ENCODE measurements at regions not wholly inside any gene's neighbourhood (a gene's known extent, or its start where the extent isn't known, plus 50 kb on each side); places are given as distances from the start of the nearest gene placed in this dataset.

DNA sequence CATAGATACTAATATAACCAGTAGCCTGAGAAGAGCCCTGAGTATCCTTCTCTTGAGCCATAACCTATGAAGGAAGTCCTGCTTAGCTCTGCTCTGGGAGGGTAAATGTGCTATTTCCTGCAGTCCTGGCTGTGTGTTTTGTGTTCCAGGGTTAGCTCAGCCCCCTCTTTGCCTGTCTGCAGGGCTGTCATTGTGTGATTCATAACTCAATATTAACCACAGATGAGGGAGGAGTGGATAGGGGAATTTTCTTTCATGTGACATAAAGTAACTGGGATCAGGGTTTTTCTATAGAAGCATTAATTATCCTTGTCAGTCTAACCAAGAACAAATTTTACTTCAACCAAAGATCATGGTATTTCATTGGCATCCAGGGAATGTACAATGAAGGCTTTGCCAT, 183.3 kb upstream of the ZBTB20 start:
- no peaks in the 10 kb centered on the region for H3K36me3 ChIP-seq (ENCODE audit: control insufficient read depth in 2 of 2, insufficient read depth in 2 of 2, low read length in 1 of 2)
- in situ Hi-C loops (cut with MboI) (no loop called here), intact Hi-C loops (cut with micrococcal nuclease; ENCODE audit: unreplicated experiment) (no loop called here)
- no peak for DNase-seq (ENCODE audit: low read depth, low spot score)
- POLR2A ChIA-PET, result no interaction called here
- SMC1A ChIA-PET (ENCODE audit: uncharacterized antibody, unreplicated experiment), result no interaction called here
- RAD21 ChIA-PET (ENCODE audit: unreplicated experiment), result no interaction called here
- BruUV-seq (replicated peaks), result no TSS peak
- H2AFZ ChIP-seq (ENCODE audit: control insufficient read depth, low read depth, low read length), result no peak overlapping the region
- no peak for ATAC-seq
- TF ChIP-seq MYB (IDR thresholded peaks at IDR 0.05; ENCODE audit: borderline replicate concordance, low read depth, low read length) (no peak), MEF2A (IDR thresholded peaks at IDR 0.05; ENCODE audit: insufficient read depth, low read depth, low read length) (no peak), CHD4 (IDR thresholded peaks at IDR 0.05) (no peak), KLF5 (IDR thresholded peaks at IDR 0.05; ENCODE audit: partially characterized antibody) (no peak), SIN3A (IDR thresholded peaks at IDR 0.05; ENCODE audit: low read depth, low read length) (no peak), SMAD1 (IDR thresholded peaks at IDR 0.05; ENCODE audit: low read depth, partially characterized antibody) (no peak), ZNF24 (IDR thresholded peaks at IDR 0.05) (no peak), TCF3 (IDR thresholded peaks at IDR 0.05; ENCODE audit: borderline replicate concordance, insufficient read depth, low read depth, low read length) (no peak), NR2C2 (IDR thresholded peaks at IDR 0.05; ENCODE audit: borderline replicate concordance, control insufficient read depth, insufficient read length, low read depth) (no peak), KDM1A (IDR thresholded peaks at IDR 0.05; ENCODE audit: borderline replicate concordance) (no peak), ZNF207 (IDR thresholded peaks at IDR 0.05; ENCODE audit: borderline replicate concordance) (no peak), JUND (IDR thresholded peaks at IDR 0.05; ENCODE audit: low read depth, low read length) (no peak), MEF2B (IDR thresholded peaks at IDR 0.05; ENCODE audit: partially characterized antibody, poor library complexity, severe bottlenecking) (no peak), BMI1 (IDR thresholded peaks at IDR 0.05; ENCODE audit: borderline replicate concordance) (no peak)
- TF ChIP-seq, protein P1, sequence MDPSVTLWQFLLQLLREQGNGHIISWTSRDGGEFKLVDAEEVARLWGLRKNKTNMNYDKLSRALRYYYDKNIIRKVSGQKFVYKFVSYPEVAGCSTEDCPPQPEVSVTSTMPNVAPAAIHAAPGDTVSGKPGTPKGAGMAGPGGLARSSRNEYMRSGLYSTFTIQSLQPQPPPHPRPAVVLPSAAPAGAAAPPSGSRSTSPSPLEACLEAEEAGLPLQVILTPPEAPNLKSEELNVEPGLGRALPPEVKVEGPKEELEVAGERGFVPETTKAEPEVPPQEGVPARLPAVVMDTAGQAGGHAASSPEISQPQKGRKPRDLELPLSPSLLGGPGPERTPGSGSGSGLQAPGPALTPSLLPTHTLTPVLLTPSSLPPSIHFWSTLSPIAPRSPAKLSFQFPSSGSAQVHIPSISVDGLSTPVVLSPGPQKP (IDR thresholded peaks at IDR 0.05; ENCODE audit: low read depth, low read length), result no peak
- no peak overlapping the region for H3K4me2 ChIP-seq (ENCODE audit: control insufficient read depth, insufficient read depth)
- FAIRE-seq, result no peak
- H3K27ac ChIP-seq (ENCODE audit: control insufficient read depth, insufficient read depth), result no peak overlapping the region
- H3K4me3 ChIP-seq, result no peak overlapping the region
- no peaks in the 10 kb centered on the region for H3K4me1 ChIP-seq (ENCODE audit: control insufficient read depth, insufficient read depth, low read length)
- H3K9me3 ChIP-seq (replicated peaks; ENCODE audit: control insufficient read depth, insufficient read depth, low read length), result no peaks in the 10 kb centered on the region
- H3K27me3 ChIP-seq (replicated peaks in 1 of 2; ENCODE audit: control insufficient read depth in 2 of 2, insufficient read depth in 2 of 2, low read length in 1 of 2), result no peaks in the 10 kb centered on the region
- CTCF ChIA-PET, result no interaction called here
- H4K20me1 ChIP-seq (ENCODE audit: control insufficient read depth, insufficient read depth), result no peaks in the 10 kb centered on the region
- H3K9ac ChIP-seq (ENCODE audit: control insufficient read depth, insufficient read depth, low read length), result no peak overlapping the region
- H3K79me2 ChIP-seq (ENCODE audit: control insufficient read depth, insufficient read depth, low read length), result no peaks in the 10 kb centered on the region
